ENCODE measurements at regions not wholly inside any gene's neighbourhood (a gene's known extent, or its start where the extent isn't known, plus 50 kb on each side); places are given as distances from the start of the nearest gene placed in this dataset.

DNA sequence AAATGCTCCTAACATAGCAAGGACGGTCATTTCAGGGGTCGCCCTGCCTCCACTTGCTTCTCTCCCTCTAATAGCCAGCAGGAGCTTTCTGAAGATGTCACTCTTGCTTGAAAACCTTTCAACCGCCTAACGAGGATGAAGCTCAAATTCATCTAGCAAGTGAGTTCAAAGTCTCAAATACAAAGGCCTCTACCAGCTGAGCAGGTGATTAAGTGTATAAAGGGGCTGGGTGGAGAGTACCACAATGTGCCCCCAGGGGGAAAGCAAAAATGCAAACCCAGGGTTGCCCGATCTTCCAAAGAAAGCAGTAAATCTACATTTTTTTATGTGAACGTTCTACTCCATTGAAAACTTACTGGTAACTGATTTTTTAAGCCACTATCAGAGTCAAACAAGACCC, 50.4 kb upstream of the GRIP2 start:
- DNase-seq: no peak

DNA sequence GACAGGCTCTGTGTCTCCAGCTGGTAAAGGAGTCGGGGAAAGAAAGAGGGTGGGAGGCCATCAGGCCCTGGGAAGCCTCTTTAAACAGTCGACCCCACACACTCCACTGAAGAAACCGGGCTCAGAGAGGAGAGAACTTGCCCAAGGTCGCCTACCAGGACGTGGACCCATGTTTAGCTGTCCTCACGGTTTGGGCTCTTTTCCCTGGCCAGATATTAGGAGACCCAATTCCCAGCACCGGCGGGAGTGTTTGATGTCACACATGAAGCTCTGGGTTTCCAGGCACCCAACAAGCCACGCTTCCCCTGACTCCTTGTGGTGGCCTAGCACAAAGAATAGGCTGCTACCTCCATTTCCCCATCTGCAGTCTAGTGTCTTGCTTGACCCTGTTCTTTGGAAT, 52.2 kb upstream of the GRIP2 start:
- DNase-seq: no peak

DNA sequence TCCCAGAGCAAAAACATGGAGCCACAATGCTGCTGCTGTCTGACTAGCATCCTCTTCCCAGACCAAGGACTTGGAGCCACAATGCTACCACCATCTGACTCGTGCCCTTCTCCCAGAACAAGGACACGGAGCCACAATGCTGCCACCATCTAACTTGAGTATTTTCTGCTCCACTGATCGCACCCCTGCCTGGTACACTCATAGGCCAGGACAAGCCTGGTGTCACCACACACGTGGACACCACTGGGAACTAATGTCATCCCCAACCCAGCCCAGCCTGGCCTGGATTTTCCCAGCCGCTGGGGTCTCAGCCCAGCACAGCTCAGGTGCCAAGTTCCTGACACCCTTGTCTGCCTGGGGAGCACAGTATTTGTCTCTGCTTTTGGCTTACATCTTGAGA, 52.7 kb upstream of the GRIP2 start:
- no peak for DNase-seq

DNA sequence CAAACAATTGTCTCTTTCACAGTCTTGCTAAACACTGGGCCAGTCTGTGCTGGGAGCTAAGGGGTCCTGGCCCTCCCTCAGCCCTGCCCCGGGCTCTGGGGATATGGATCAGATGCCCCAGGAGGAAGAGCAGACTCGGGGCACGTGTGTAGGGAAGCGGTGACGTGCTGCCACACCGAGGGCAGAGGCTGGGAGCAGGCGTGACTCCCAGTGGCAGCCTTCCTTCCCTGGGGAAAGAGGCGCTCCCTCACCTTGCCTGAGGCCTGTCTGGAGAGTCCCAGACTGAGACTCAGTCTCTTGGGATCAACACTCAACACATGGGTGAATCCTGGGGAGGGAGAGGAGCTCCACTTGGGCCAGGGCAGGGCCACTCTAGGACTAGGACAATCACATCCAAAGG, 54.1 kb upstream of the GRIP2 start:
- DNase-seq: no peak

DNA sequence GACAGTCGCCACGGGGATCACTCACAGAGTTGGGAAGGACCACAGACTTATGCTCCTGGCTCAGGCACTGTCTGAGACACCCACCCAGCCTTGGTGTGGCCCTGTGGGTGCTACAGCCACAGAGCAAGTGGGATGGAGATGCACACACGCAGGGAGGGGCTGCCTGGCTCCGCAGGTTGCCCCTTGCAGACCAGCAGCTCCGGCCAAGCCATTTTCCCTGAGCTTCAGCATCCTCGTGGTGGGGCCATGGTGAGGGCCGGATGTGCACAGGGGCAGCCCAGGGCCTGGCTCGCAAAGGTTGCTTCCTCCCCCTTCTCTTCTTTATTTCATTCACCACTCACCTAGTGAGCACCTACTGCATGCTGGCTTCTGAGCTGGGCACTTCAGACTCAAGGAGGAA, 55.4 kb upstream of the GRIP2 start:
- DNase-seq: no peak

DNA sequence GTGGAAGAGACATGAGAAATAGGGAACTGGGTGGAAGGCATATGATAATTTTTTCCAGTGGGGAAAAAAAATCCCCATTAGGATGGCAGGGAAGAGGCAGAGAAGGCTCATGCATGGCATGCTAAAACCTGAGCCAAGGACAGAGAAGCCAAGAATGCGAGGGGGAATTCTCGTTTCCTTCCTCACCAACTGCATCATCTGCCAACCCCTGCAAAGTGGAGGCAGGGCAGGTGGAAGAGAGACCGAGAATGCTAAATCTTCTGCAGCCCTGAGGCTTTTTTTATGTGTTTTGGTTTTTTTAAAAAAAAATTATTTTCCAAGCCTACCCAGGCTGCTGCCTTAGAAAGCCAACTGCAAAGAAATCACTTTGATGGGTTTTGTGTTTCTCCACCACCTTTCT, 54.3 kb upstream of the CCDC174 start:
- no peak for DNase-seq

DNA sequence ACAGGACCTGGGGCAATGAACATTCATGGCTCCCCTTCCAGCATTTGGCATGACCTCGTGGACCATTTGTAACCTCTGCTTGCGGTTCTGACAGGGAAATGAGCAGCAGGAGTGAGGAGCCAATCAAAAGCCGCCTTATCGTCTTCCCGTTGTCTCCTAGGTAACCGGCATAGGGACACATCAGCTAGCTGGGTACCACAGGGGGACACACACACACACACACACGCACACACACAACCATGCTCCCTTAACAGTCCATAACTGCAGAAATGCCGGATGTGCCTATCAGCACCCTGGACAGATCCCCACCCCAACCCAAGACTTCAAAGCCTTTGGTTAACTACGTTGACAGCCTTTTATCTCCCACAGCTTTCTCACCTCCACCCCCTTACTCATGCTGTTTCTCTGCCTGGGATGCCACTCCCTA, 53.4 kb upstream of the CCDC174 start:
- peak; percentile 25 for DNase-seq

DNA sequence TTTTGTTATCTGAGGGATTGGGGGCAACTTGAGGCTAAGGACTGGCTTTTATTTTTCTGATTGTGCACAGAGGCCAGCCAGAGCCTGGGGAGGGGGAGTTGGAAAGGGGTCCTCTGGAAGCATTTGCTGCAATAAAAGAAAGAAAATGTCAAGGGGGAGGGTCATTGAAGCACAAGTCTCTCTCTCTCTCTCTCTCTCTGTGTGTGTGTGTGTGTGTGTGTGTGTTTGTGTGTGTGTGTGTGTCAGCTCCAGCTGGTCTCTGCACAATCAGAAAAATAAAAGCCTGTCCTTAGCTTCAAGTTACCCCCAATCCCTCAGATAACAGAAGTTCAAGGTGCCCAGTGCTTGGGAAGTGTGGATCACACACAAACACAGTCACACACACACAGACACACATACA, 52.1 kb upstream of the CCDC174 start:
- DNase-seq: no peak

DNA sequence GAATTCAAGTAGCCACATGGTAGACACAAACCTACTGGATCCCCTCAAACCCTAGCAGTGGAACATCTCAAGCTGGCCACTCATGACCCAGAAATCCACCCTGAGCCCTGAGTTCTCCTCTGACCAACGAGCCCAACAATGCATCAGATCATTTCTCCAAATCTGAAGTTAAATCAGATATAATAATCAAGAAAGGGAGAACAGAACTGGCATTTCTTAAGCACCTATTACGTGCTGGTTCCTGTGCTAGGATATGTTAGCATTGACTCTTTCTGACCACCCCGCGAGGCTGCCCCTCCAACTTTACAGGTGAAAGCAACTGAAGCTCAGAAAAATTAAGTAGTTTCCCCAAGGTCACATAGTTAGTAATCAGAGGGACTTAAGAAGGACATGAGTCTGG, 51.5 kb upstream of the CCDC174 start:
- no peak for DNase-seq

DNA sequence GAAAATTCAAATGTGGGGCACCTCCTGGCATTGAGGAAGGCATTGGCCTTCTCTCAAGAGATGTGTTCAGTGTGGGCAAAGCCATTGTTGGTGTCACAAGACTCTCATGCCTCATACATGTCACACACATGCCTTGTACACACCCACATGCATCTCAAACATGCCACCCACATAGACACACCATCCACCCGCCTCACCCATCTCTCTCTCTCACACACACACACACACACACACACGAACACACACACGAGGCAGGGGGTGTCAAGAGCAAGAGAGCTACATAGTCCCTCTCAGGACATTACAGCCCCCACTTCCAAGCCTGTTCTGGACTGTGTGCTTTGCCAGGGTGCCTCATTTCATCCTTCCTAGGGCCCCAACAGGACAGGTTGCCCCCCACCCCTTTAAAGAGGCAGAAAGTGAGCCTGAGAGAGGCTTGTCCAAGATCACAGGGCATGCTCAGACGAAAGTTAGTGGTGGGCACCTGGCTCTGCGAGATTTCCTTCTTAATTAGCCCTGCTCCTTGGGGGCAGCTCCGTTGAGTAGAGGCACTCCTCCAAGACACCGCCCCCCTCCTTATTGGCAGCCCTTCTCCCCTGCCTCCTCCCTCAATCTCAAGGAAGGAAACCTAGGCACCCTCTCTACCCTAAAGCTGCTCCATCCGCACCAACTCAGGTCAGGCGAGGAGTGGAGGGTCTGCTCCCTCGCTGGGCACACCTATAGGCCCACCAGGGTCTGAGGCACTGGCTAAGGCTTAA, 50.5 kb upstream of the CCDC174 start:
- DNase-seq: no peak

DNA sequence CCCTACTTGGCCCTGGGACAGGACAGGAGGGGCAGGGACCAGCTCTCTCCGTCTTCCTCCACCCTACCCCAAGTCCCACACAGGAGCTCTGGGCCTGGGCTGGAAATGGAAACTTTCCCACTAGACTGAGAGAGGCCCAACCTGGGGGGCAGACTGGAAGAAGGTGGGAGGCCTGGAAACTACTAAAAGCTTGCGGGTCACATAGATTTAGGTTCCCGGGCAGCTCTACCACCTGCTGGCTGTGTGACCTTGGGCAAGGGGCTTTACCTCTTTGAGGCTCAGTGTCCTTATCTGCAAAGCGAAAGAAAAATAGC, 49.9 kb upstream of the CCDC174 start:
- no peak for DNase-seq
